ENCODE measurements at regions not wholly inside any gene's neighbourhood (a gene's known extent, or its start where the extent isn't known, plus 50 kb on each side); places are given as distances from the start of the nearest gene placed in this dataset.
"Not testable (repeated sequence)": the region's sequence is repeated elsewhere in the genome, so short reads cannot be mapped to it uniquely, and the experiment has no call there.

- TF ChIP-seq POLR2A (IDR thresholded peaks at IDR 0.05; ENCODE audit: extremely low read depth, insufficient read length); CTCF (IDR thresholded peaks at IDR 0.05; ENCODE audit: low read depth, low read length); MAX (IDR thresholded peaks at IDR 0.05; ENCODE audit: low read depth, low read length); MYC (IDR thresholded peaks at IDR 0.05; ENCODE audit: low read depth, low read length): not testable (repeated sequence)
Observed at GRCh38 chr4:138435733-138436132, 193.6 kb upstream of the SLC7A11 start.
